RWPE2 (cell line): ENCODE measurements at regions not wholly inside any gene's neighbourhood (a gene's known extent, or its start where the extent isn't known, plus 50 kb on each side); places are given as distances from the start of the nearest gene placed in this dataset.

Experiments
- ATAC-seq: fragments of 200-7000 bp; cut with Tn5 transposase; 3 replicates; pipeline ENCODE4 v1.9.1; 2021; ENCODE audit warnings: low read depth
- DNase-seq: peaks from one replicate; pipeline ENCODE4 v3.0.0-alpha.2; 2020; ENCODE audit warnings: low spot score
- H3K27ac ChIP-seq: fragments of 450-650 bp; 2 replicates; pipeline ENCODE4 v1.5.1; 2017; ENCODE audit warnings: mild to moderate bottlenecking; ENCODE audit not compliant: poor library complexity, severe bottlenecking
- H3K27me3 ChIP-seq: fragments of 250-450 bp; sonication (Bioruptor Pico); 2 replicates; pipeline ENCODE4 v1.5.1; 2021; ENCODE audit warnings: mild to moderate bottlenecking, moderate library complexity; ENCODE audit not compliant: insufficient read depth, poor library complexity, severe bottlenecking
- H3K36me3 ChIP-seq: fragments of 250-450 bp; sonication (Bioruptor Pico); 2 replicates; pipeline ENCODE4 v1.5.1; 2020; ENCODE audit warnings: low read depth, mild to moderate bottlenecking, moderate library complexity
- H3K4me1 ChIP-seq: fragments of 250-450 bp; sonication (Bioruptor Pico); 2 replicates; pipeline ENCODE4 v1.5.1; 2021; ENCODE audit warnings: mild to moderate bottlenecking, moderate library complexity; ENCODE audit not compliant: insufficient read depth, poor library complexity, severe bottlenecking
- H3K4me3 ChIP-seq: fragments of 250-450 bp; sonication (Bioruptor Pico); 2 replicates; pipeline ENCODE4 v1.5.1; 2021; ENCODE audit warnings: mild to moderate bottlenecking, moderate library complexity; ENCODE audit not compliant: severe bottlenecking
- H3K9me3 ChIP-seq: fragments of 250-450 bp; sonication (Bioruptor Pico); 2 replicates; pipeline ENCODE4 v1.5.1; 2021; ENCODE audit warnings: mild to moderate bottlenecking, moderate library complexity; ENCODE audit not compliant: severe bottlenecking
- TF ChIP-seq, protein P1 (sequence below): fragments of 450-650 bp; IDR thresholded peaks from one replicate; pipeline ENCODE4 v1.5.1; 2017; ENCODE audit warnings: mild to moderate bottlenecking, moderate library complexity; ENCODE audit not compliant: poor library complexity, severe bottlenecking

DNA sequence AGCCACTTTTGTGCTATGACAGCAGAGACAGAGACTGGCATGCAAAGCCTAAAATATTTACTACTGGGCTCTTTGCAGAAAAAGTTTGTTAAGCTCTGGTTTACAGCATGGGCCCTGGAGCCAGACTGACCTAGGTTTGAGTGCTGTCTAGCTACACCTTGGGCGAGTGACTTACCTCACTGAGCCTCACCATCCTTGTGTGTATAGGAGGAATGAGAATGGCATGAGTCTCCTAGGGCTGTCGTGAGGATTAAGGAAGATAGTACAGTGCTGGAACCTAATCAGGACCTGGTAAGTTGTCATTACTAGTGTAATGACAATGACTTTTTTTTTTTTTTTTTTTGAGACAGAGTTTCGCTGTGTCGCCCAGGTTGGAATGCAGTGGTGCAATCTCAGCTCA lies 65.2 kb downstream of the MSX2 start:
- TF ChIP-seq, protein P1, sequence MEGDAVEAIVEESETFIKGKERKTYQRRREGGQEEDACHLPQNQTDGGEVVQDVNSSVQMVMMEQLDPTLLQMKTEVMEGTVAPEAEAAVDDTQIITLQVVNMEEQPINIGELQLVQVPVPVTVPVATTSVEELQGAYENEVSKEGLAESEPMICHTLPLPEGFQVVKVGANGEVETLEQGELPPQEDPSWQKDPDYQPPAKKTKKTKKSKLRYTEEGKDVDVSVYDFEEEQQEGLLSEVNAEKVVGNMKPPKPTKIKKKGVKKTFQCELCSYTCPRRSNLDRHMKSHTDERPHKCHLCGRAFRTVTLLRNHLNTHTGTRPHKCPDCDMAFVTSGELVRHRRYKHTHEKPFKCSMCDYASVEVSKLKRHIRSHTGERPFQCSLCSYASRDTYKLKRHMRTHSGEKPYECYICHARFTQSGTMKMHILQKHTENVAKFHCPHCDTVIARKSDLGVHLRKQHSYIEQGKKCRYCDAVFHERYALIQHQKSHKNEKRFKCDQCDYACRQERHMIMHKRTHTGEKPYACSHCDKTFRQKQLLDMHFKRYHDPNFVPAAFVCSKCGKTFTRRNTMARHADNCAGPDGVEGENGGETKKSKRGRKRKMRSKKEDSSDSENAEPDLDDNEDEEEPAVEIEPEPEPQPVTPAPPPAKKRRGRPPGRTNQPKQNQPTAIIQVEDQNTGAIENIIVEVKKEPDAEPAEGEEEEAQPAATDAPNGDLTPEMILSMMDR: no peak

DNA sequence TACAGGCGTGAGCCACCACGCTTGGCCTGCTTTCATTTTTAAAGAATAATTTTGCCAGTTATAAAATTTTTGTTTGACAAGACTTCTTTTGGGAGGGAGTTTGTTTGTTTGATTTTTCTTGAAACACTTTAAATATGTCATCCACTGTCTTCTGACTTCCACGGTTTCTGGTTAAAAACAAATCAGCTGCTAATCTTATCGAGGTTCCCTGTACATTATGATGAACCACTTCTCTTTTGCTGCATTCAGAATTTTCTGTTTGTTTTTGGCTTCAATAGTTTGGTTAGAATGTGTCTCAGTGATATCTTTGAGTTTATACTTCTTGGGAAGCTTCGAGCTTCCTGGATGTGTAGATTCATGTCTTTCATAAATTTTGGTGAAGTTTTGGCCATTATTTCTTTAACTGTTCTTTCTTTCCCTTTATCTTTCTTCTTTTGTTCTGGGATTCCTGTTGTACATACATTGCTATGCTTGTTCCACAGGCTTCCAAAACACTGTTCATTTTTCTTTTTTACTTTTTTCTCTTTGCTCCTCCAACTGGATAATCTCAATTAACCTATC lies 60.8 kb downstream of the MSX2 start:
- TF ChIP-seq, protein P1: no peak
- Histone ChIP-seq H3K4me1 (no peaks in the 10 kb centered on the region), H3K27ac (no peak overlapping the region), H3K27me3 (no peaks in the 10 kb centered on the region), H3K9me3 (peaks cover 7% of the 10 kb centered on the region), H3K4me3 (no peak overlapping the region), H3K36me3 (no peaks in the 10 kb centered on the region)
- no peak for ATAC-seq
- DNase-seq: no peak

More for the DNA sequence above, 65.2 kb downstream of the MSX2 start:
- no peak overlapping the region for H3K27ac ChIP-seq
- H3K4me3 ChIP-seq: no peak overlapping the region
- peaks cover 2% of the 10 kb centered on the region for H3K9me3 ChIP-seq
- ATAC-seq (no peak), DNase-seq (no peak)
- no peaks in the 10 kb centered on the region for H3K4me1 ChIP-seq
- H3K36me3 ChIP-seq: no peaks in the 10 kb centered on the region
- H3K27me3 ChIP-seq: no peaks in the 10 kb centered on the region
